ENCODE measurements at regions not wholly inside any gene's neighbourhood (a gene's known extent, or its start where the extent isn't known, plus 50 kb on each side); places are given as distances from the start of the nearest gene placed in this dataset.

- no peak for DNase-seq (ENCODE audit: low read depth in 2 of 3, low spot score in 1 of 3)
Measured at GRCh38 chr7:89926194-89926593, 228.1 kb upstream of the STEAP1 start.

GRCh38 chr7:89926701-89927100, 227.6 kb upstream of the STEAP1 start:
- no peak for DNase-seq (ENCODE audit: low read depth in 2 of 3, low spot score in 1 of 3)

GRCh38 chr7:89927762-89928161, 226.5 kb upstream of the STEAP1 start:
- no peak for DNase-seq (ENCODE audit: low read depth in 2 of 3, low spot score in 1 of 3)

- DNase-seq (ENCODE audit: low read depth in 2 of 3, low spot score in 1 of 3) = no peak
Measured at GRCh38 chr7:89928451-89928850, 225.8 kb upstream of the STEAP1 start.

GRCh38 chr7:89934101-89934500, 220.2 kb upstream of the STEAP1 start:
- DNase-seq (ENCODE audit: low read depth in 2 of 3, low spot score in 1 of 3) = no peak

- DNase-seq (ENCODE audit: low read depth in 2 of 3, low spot score in 1 of 3) = no peak
Measured at GRCh38 chr7:89943525-89944050, 210.7 kb upstream of the STEAP1 start.

GRCh38 chr7:89958525-89959068, 195.7 kb upstream of the STEAP1 start:
- no peak for DNase-seq (ENCODE audit: low read depth in 2 of 3, low spot score in 1 of 3)

GRCh38 chr7:89966067-89966664, 188.1 kb upstream of the STEAP1 start:
- DNase-seq (ENCODE audit: low read depth in 2 of 3, low spot score in 1 of 3) = no peak

GRCh38 chr7:89975577-89975976, 178.7 kb upstream of the STEAP1 start:
- no peak for DNase-seq (ENCODE audit: low read depth in 2 of 3, low spot score in 1 of 3)

- DNase-seq (ENCODE audit: low read depth in 2 of 3, low spot score in 1 of 3) = no peak
Measured at GRCh38 chr7:89987665-89988064, 166.6 kb upstream of the STEAP1 start.

- DNase-seq (ENCODE audit: low read depth in 2 of 3, low spot score in 1 of 3) = no peak
Measured at GRCh38 chr7:89988074-89988473, 166.2 kb upstream of the STEAP1 start.

GRCh38 chr7:89989454-89989853, 164.8 kb upstream of the STEAP1 start:
- no peak for DNase-seq (ENCODE audit: low read depth in 2 of 3, low spot score in 1 of 3)

- DNase-seq (ENCODE audit: low read depth in 2 of 3, low spot score in 1 of 3) = no peak
Measured at GRCh38 chr7:89994483-89994882, 159.8 kb upstream of the STEAP1 start.

- no peak for DNase-seq (ENCODE audit: low read depth in 2 of 3, low spot score in 1 of 3)
Measured at GRCh38 chr7:89998554-89998953, 155.7 kb upstream of the STEAP1 start.

GRCh38 chr7:90005836-90006235, 148.4 kb upstream of the STEAP1 start:
- DNase-seq (ENCODE audit: low read depth in 2 of 3, low spot score in 1 of 3) = no peak

- no peak for DNase-seq (ENCODE audit: low read depth in 2 of 3, low spot score in 1 of 3)
Measured at GRCh38 chr7:90007001-90007654, 147.1 kb upstream of the STEAP1 start.

GRCh38 chr7:90007831-90008230, 146.4 kb upstream of the STEAP1 start:
- DNase-seq (ENCODE audit: low read depth in 2 of 3, low spot score in 1 of 3) = no peak

GRCh38 chr7:90022213-90022612, 132.1 kb upstream of the STEAP1 start:
- DNase-seq (ENCODE audit: low read depth in 2 of 3, low spot score in 1 of 3) = no peak

- DNase-seq (ENCODE audit: low read depth in 2 of 3, low spot score in 1 of 3) = no peak
Measured at GRCh38 chr7:90025771-90026170, 128.5 kb upstream of the STEAP1 start.

- DNase-seq (ENCODE audit: low read depth in 2 of 3, low spot score in 1 of 3) = no peak
Measured at GRCh38 chr7:90033850-90034249, 120.4 kb upstream of the STEAP1 start.

- no peak for DNase-seq (ENCODE audit: low read depth in 2 of 3, low spot score in 1 of 3)
Measured at GRCh38 chr7:90053094-90053493, 101.2 kb upstream of the STEAP1 start.

GRCh38 chr7:90061077-90061476, 93.2 kb upstream of the STEAP1 start:
- no peak for DNase-seq (ENCODE audit: low read depth in 2 of 3, low spot score in 1 of 3)

GRCh38 chr7:90064370-90064769, 89.9 kb upstream of the STEAP1 start:
- DNase-seq (ENCODE audit: low read depth in 2 of 3, low spot score in 1 of 3) = no peak
